HUES64 (cell line): ENCODE measurements at regions not wholly inside any gene's neighbourhood (a gene's known extent, or its start where the extent isn't known, plus 50 kb on each side); places are given as distances from the start of the nearest gene placed in this dataset.
"Not testable (repeated sequence)": the region's sequence is repeated elsewhere in the genome, so short reads cannot be mapped to it uniquely, and the experiment has no call there.

Experiments used
- H3K27ac ChIP-seq: 2 replicates; pipeline ENCODE4 v1.7.0; 2013; ENCODE audit warnings: low read depth, low read length, inconsistent platforms
- H3K27me3 ChIP-seq: 2 replicates; pipeline ENCODE4 v1.6.1; 2013; ENCODE audit warnings: mild to moderate bottlenecking, low read length; ENCODE audit not compliant: insufficient read depth
- H3K36me3 ChIP-seq: 2 replicates; pipeline ENCODE4 v1.6.1; 2013; ENCODE audit warnings: mild to moderate bottlenecking, low read length; ENCODE audit not compliant: insufficient read depth
- H3K4me1 ChIP-seq: 2 replicates; pipeline ENCODE4 v1.6.1; 2013; ENCODE audit warnings: mild to moderate bottlenecking, low read length, moderate library complexity; ENCODE audit not compliant: insufficient read depth
- H3K4me3 ChIP-seq: 2 replicates; pipeline ENCODE4 v1.5.1; 2013; ENCODE audit warnings: mild to moderate bottlenecking, low read length, moderate library complexity
- H3K9ac ChIP-seq: 2 replicates; pipeline ENCODE4 v1.6.1; 2013; ENCODE audit warnings: mild to moderate bottlenecking, low read depth, low read length
- H3K9me3 ChIP-seq: 2 replicates; pipeline ENCODE4 v1.6.1; 2013; ENCODE audit warnings: low read depth, low read length; ENCODE audit not compliant: insufficient read depth
- WGBS: fragments of 150-250, 120-280 bp; methylation state at CpG from one replicate; pipeline ENCODE4 v1.1.7; 2013; ENCODE audit warnings: missing lambda C conversion rate; 5-methylcytosine and 5-hydroxymethylcytosine counted together

DNA sequence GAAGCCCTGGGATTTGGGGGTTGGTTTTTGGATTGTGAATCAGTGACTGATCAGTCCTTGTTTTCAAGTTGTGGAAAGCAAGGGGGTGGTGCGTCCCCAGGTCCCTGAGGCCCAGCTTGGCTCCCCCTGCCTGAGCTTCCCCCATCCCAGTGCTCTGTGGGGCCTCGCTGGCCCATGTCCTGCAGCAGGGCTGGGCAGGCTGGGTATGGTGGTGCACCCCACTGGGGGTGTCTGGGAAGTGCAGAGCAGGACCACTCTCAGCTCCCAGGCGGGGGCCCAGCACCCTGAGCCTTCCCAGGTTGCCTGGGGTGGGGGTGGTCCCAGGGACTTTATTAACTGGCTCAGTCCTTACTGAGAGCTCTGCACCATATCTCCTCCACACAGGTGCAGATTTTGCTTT, 483.3 kb downstream of the TUBA3C start:
- H3K4me1 ChIP-seq, H3K36me3 ChIP-seq, H3K4me3 ChIP-seq, H3K27me3 ChIP-seq, H3K9ac ChIP-seq, H3K27ac ChIP-seq: not testable (repeated sequence)
- peaks cover 33% of the 10 kb centered on the region for H3K9me3 ChIP-seq
- whole genome bisulfite sequencing: 46% methylated on average over 2 of the region's 3 CpGs

GRCh38 chr13:18697851-18698250, 483.8 kb downstream of the TUBA3C start:
- H3K9me3 ChIP-seq: peaks cover 28% of the 10 kb centered on the region
- not testable (repeated sequence) for H3K27me3 ChIP-seq, H3K4me3 ChIP-seq, H3K36me3 ChIP-seq, H3K4me1 ChIP-seq, H3K9ac ChIP-seq, H3K27ac ChIP-seq
- WGBS: 89% methylated on average over 6 of the region's 8 CpGs

GRCh38 chr13:18697221-18697620, 484.4 kb downstream of the TUBA3C start:
- H3K4me1 ChIP-seq, H3K36me3 ChIP-seq, H3K4me3 ChIP-seq, H3K27me3 ChIP-seq, H3K9ac ChIP-seq, H3K27ac ChIP-seq: not testable (repeated sequence)
- peaks cover 23% of the 10 kb centered on the region for H3K9me3 ChIP-seq
- 91% methylated on average over 21 of the region's 21 CpGs for WGBS

- not testable (repeated sequence) for H3K4me3 ChIP-seq, H3K9ac ChIP-seq, H3K27me3 ChIP-seq, H3K36me3 ChIP-seq, H3K4me1 ChIP-seq, H3K27ac ChIP-seq
- H3K9me3 ChIP-seq: peaks cover 14% of the 10 kb centered on the region; the same call in 1 of the 2 replicates
- WGBS: 60% methylated on average over 2 of the region's 2 CpGs
These were observed 504.2 kb downstream of the TUBA3C start for GRCh38 chr13:18677403-18677802.

- WGBS: no CpG with 5 or more reads among the region's 2 CpGs
- H3K36me3 ChIP-seq, H3K27me3 ChIP-seq, H3K4me1 ChIP-seq, H3K4me3 ChIP-seq, H3K27ac ChIP-seq, H3K9ac ChIP-seq: not testable (repeated sequence)
- peaks cover 11% of the 10 kb centered on the region; the same call in 1 of the 2 replicates for H3K9me3 ChIP-seq
These were observed 506.4 kb downstream of the TUBA3C start for GRCh38 chr13:18675268-18675667.

- not testable (repeated sequence) for H3K27me3 ChIP-seq, H3K4me3 ChIP-seq, H3K27ac ChIP-seq, H3K9me3 ChIP-seq, H3K4me1 ChIP-seq, H3K9ac ChIP-seq, H3K36me3 ChIP-seq
- 93% methylated on average over 24 of the region's 33 CpGs for WGBS
These were observed 507.8 kb downstream of the TUBA3C start for GRCh38 chr13:18673794-18674193.

- H3K9ac ChIP-seq, H3K36me3 ChIP-seq, H3K4me1 ChIP-seq, H3K27ac ChIP-seq, H3K4me3 ChIP-seq, H3K9me3 ChIP-seq, H3K27me3 ChIP-seq: not testable (repeated sequence)
- 87% methylated on average over 16 of the region's 16 CpGs for WGBS
These were observed 515.0 kb downstream of the TUBA3C start for GRCh38 chr13:18666585-18666984.

GRCh38 chr13:18665716-18666115, 515.9 kb downstream of the TUBA3C start:
- WGBS: 90% methylated on average over 11 of the region's 16 CpGs
- not testable (repeated sequence) for H3K4me1 ChIP-seq, H3K4me3 ChIP-seq, H3K36me3 ChIP-seq, H3K9ac ChIP-seq, H3K27ac ChIP-seq, H3K9me3 ChIP-seq, H3K27me3 ChIP-seq

DNA sequence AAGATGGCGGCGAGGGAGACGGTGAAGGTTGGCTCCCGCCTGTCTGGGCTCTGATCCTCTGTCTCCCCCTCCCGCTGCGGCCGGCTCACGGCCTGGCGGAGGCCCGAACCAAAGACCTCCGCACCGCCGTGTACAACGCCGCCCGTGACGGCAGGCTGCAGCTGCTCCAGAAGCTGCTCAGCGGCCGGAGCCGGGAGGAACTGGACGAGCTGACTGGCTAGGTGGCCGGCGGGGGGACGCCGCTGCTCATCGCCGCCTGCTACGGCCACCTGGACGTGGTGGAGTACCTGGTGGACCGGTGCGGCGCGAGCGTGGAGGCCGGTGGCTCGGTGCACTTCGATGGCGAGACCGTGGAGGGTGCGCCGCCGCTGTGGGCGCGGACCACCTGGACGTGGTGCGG, 516.5 kb downstream of the TUBA3C start:
- not testable (repeated sequence) for H3K27me3 ChIP-seq, H3K36me3 ChIP-seq, H3K4me3 ChIP-seq, H3K9ac ChIP-seq, H3K27ac ChIP-seq, H3K4me1 ChIP-seq
- H3K9me3 ChIP-seq: peaks cover 11% of the 10 kb centered on the region; the same call in 1 of the 2 replicates
- WGBS: 93% methylated on average over 46 of the region's 46 CpGs

DNA sequence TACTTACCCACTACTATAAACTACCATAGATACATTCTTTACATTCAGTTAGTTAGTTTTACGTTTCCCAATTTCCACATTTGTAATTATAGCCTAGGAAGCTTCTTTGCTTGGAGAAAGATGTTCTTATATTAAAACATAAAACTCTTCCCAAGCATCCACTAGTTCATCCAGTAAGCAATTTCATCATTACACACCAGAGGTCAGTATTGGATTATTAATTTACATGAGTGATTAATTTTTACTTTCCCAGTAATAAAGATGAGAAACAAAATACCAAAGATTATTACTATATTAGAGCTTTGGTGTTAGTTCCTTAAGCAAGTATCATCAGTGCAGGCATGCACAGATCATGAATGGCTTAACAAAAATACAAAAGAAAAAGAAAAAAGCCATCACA, 518.4 kb downstream of the TUBA3C start:
- no CpG with 5 or more reads among the region's 1 CpG for WGBS
- H3K9me3 ChIP-seq: peaks cover 18% of the 10 kb centered on the region
- not testable (repeated sequence) for H3K27me3 ChIP-seq, H3K4me1 ChIP-seq, H3K27ac ChIP-seq, H3K36me3 ChIP-seq, H3K4me3 ChIP-seq, H3K9ac ChIP-seq

DNA sequence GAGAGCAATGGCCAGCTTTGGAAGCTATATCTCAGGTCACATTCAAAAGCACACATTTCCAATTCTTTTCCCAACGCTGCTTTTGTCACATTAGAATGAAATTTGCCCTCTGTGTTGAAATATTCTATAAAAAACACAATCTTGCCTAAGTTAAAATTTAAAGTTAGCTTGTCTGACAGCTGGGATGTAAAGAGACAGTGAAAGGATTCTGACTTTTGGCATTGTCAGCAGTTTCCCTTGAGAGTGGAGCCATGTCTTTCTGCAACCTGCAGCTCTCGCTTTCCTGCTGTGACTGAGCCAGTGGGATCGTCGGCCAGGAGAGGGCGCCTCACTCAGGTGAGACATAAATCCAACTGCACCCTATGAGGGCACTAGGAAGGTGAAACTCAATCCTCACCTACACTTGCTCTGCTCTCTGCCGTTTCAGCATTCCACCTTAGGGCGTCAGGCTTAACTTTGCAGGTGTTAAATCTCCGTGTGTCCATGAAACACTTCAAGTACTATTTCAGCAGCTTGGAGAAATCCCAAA, 537.9 kb downstream of the TUBA3C start:
- H3K9me3 ChIP-seq, H3K4me3 ChIP-seq, H3K4me1 ChIP-seq, H3K36me3 ChIP-seq, H3K27ac ChIP-seq, H3K9ac ChIP-seq, H3K27me3 ChIP-seq: not testable (repeated sequence)
- WGBS: 74% methylated on average over 4 of the region's 8 CpGs

GRCh38 chr13:18628928-18629327, 552.7 kb downstream of the TUBA3C start:
- H3K4me3 ChIP-seq, H3K9ac ChIP-seq, H3K27ac ChIP-seq, H3K4me1 ChIP-seq, H3K27me3 ChIP-seq, H3K36me3 ChIP-seq: not testable (repeated sequence)
- WGBS: 93% methylated on average over 14 of the region's 31 CpGs
- peaks cover 24% of the 10 kb centered on the region for H3K9me3 ChIP-seq
